ENCODE measurements at regions not wholly inside any gene's neighbourhood (a gene's known extent, or its start where the extent isn't known, plus 50 kb on each side); places are given as distances from the start of the nearest gene placed in this dataset.

DNA sequence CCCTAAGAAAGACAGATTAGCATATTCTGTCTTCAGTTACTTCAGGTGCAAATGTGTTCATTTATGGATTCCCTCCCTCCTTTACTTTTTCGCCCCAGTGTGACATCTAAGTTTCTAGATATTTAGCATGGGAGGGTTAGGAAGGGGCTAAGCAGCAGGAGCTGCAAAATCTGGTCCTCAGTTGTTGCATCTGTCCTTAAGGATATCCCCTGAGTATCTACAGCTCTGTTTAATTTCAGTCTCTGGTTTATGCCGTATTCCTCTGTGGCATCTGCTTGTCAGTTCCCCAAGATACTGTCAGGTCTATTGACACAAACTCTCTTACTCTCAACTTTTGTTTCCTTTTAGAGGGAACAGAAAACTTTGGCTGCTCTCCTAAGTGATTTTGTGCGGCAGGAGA, 754.6 kb upstream of the MAP3K7 start:
- TF ChIP-seq, protein P1, sequence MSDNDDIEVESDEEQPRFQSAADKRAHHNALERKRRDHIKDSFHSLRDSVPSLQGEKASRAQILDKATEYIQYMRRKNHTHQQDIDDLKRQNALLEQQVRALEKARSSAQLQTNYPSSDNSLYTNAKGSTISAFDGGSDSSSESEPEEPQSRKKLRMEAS (IDR thresholded peaks at IDR 0.05) = no peak
- TF ChIP-seq POLR2AphosphoS5 (IDR thresholded peaks at IDR 0.05; ENCODE audit: low read depth, low read length) = no peak
- no peak for TF ChIP-seq EGR1 (IDR thresholded peaks at IDR 0.05; ENCODE audit: borderline replicate concordance, low read depth, low read length)
- no peak for TF ChIP-seq SP1 (IDR thresholded peaks at IDR 0.05; ENCODE audit: low read depth, low read length)
- TF ChIP-seq PHF8 (conservative IDR thresholded peaks at IDR 0.05; ENCODE audit: low read depth, low read length) = no peak
- TF ChIP-seq CEBPB (IDR thresholded peaks at IDR 0.05; ENCODE audit: low read depth, low read length) = no peak
- TF ChIP-seq POU5F1 (IDR thresholded peaks at IDR 0.05; ENCODE audit: low read depth, low read length) = no peak
- TF ChIP-seq EZH2 (IDR thresholded peaks at IDR 0.05; ENCODE audit: low read depth, low read length, severe bottlenecking) = no peak

All from H1 (cell line).